ENCODE measurements at regions not wholly inside any gene's neighbourhood (a gene's known extent, or its start where the extent isn't known, plus 50 kb on each side); places are given as distances from the start of the nearest gene placed in this dataset.

GRCh38 chr2:76572981-76573380 lies 862.3 kb upstream of the GCFC2 start:
- no peak for DNase-seq

- DNase-seq, result peak; percentile 31
Measured at GRCh38 chr2:76569819-76570218, 859.1 kb upstream of the GCFC2 start.

DNA sequence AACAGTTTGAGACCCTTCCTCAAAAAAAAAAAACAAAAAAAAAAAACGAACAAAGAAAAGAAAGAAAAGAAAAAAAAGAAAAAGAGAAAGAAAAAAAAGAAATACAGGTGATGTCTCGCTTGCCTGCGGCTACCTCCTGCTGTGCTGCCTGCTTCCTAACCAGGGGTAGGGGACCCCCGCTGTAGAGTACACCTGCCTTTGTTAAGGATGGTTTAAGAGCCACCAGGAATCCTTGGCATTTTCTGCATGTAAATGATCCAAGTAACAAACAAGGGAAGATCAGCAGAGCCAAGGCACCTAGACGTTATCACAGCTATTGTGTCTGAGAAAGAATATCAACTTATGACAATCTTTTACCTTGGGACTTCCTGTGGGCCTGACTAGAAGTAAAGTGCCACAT lies 856.8 kb upstream of the GCFC2 start:
- no peak for DNase-seq

DNA sequence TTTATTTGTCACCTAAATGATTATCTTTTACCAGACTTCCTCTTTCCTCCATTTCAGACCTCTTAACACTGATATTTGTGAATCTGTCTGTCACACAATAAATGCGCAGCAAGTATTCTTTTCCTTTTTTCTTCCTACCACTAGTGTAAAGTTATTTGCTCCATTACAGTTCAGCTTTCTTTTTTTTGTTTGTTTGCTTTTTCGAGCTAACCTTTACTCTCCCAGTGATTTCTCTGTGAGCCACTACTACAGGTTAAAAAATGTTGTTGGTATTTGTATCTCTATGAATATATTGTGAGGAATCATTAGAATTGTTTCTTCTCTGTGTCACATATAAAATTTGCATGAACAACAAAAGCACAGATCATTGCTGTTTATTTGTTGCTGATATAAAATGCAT lies 854.0 kb upstream of the GCFC2 start:
- no peak for DNase-seq

DNA sequence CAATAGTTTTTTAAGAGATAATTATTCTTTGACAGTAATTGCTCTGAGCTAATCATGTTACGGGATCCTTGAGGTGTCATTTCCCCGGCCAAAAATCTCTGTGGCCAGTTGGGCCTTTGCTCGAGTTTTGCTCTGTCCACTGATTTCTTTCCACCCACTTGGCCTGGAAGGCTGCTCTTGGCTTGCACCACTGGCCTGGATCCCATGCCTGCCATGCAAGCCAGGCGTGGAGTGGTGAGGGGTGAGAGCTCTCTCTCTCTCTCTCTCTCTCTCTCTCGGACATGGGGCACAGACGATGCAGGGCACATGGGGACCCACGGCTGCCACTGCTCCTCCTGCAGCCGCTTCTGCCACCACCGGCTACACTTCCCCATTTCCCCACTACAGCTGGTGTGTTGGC lies 853.0 kb upstream of the GCFC2 start:
- no peak for DNase-seq

GRCh38 chr2:76558157-76558556 lies 847.4 kb upstream of the GCFC2 start:
- DNase-seq, result no peak

DNA sequence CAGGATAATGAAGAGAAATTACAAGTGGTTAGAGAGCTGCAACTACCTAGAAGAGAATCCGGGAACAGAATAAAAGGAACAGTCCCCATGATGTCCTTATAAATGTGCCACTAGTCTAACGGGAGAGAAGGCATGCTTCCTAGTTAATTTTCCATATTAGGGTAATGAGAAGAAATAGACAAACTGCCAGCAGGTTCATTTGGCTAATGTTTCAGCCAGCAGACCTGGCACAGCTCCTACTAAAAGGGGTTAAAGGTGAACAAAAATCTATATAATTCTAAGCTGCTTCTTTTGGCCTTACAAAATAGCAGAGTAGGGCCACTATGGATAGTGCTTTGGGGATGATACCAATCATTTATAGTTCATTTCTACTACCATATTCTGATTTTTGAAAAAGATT lies 845.3 kb upstream of the GCFC2 start:
- DNase-seq, result no peak

DNA sequence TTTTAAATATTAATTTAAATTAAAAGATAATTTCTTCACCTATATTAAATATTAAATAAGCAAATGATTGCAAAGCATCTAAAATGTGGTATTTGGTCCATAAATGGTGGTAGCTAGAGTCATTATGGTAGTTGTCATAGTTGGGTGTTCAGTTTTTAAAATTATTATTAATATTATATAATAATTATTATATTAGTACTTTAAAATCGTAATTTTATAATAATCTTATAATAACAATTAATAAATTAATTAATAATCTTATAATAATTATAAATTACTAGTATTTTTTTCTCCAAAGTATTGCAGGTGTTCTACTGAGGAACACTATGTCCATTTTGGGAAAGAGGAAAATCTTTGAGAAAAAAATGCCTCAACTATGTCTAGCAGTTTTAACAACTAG lies 835.5 kb upstream of the GCFC2 start:
- no peak for DNase-seq

GRCh38 chr2:76544901-76545300 lies 834.2 kb upstream of the GCFC2 start:
- no peak for DNase-seq

DNA sequence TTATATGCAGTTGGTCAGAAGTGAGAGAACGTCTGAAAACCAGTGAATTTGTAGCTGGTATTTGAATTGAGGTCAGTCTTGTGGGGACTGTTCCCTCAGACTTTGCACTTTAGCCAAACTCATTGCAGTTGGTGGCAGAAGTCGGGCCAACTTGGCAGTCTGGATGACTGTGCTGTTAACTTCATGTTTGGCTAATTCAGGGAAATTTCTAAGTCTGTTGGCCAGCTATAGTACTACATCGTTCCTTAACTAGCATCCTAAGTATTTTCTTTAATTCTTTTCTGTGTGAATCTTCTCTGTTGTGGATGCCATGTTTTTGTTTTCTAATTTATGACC lies 806.8 kb upstream of the GCFC2 start:
- DNase-seq, result no peak

- DNase-seq, result no peak
Measured at GRCh38 chr2:76516861-76517573, 806.3 kb upstream of the GCFC2 start.

DNA sequence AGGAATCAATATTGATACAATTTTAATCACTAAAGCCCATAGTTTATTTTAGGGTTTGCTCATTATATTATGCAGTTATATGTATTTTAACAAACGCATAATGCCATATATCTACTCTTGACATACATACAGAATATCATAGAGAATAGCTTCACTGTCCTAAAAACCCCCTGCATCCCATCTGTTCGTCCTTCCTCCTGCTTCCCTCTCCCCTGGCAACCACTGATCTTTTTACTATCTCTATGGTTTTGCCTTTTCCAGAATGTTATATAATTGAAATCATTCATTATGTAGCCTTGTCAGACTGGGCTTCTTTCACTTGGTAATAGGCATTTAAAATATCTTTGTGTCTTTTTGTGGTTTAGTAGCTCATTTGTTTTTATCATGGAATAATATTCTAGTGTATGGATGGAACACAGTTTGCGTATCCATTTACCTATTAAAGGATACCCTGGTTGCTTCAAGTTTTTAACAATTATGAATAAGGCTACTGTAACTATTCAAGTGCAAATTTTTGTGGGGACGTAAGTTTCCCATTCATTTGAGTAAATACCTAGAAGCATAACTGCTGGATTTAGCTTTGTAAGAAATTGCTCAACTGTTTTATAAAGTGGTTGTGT lies 801.6 kb upstream of the GCFC2 start:
- no peak for DNase-seq

- no peak for DNase-seq
Measured at GRCh38 chr2:76506538-76506937, 795.8 kb upstream of the GCFC2 start.

DNA sequence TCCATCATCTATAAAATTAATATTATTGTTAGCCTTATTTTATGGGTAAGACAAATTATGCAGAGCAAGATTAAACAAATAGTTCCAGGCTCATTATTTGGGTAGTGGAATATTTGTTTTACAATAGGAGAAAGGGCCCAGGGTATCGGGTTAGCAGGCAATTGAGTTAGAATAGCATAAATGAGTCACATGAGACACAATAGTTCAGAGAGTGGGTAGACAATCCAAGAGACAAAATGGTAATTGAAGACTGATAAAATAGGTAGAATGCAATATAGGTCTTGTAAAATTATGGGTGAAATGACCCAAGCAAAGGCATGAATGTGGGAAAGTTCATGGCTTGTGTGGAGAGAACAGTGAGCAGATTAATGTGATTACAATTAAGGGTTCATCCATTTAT lies 790.9 kb upstream of the GCFC2 start:
- DNase-seq, result no peak

- no peak for DNase-seq
Measured at GRCh38 chr2:76498360-76498759, 787.6 kb upstream of the GCFC2 start.

DNA sequence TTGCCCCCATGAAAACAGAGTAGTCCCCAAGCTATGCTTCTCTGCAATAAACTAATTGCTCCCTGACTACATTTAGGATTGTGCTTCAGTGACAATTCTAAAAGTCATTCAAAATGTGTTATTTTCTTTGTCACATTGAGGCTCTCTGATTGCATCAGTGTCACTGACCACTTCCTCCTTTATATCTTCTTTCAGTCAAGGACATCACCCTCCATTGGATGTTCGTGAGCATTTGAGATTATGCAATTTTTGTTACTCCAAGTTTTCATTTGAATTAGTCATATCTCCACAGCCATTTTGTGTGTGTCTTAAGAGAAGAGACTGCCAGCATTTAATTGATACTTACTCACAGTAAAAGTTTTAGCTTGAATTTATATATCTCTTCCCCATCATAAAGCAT lies 780.8 kb upstream of the GCFC2 start:
- no peak for DNase-seq

DNA sequence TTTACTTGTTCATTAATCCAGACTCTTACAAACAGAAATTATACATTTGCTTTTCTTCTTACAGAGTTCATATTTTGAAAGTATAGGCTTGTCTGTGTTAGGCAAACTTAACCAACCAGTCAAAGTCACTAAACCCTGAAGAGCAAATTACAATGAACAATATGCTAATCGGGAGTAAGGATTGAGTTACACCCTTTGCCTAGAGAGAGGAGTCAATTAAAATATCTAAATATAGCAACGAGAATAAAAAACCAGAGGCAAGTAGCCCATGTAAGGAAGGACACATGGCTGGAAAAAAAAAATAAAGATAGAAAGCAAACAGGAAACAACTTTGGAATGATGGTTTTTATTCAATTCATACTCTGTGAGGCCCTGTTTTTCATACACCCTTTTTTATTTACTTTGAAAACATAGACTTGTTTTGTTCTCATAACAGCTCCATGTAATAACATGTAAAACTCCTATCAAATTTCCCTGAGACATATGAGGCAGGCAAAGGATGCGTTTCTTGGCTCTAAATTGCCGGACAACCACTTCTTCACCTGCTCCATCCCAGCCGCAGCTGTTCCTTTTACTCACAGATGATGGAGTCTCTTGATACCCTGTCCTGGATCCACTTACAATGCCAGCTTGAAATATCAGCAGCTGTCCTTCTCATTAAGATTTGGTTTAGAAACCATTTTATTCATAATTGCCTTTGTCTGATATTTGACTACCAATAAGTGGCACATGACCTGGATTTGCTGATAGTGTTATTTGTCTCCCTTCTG lies 767.7 kb upstream of the GCFC2 start:
- peak; percentile 45 for DNase-seq

DNA sequence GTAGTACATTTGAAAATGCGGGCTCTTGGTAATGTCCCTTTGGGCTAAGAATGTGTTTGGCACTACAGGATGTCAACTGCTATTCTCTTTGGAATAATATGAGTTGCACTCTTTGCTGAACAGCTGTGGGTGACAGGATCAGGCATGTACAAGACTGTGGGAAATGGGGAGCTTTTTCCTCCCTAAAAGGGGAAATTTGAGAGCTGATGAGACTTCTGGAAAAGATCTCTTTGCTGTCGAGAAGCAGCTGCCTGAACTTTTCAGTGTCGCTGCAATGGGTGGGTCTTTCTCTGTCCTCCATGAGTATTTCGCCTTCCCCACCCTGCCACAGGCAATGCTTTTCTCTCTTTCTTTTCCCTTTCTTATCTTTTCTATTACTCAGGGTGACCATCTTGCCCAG lies 762.2 kb upstream of the GCFC2 start:
- DNase-seq, result no peak

- no peak for DNase-seq
Measured at GRCh38 chr2:76469066-76469465, 758.4 kb upstream of the GCFC2 start.

GRCh38 chr2:76467326-76467725 lies 756.6 kb upstream of the GCFC2 start:
- DNase-seq, result no peak

GRCh38 chr2:76464310-76464709 lies 753.6 kb upstream of the GCFC2 start:
- no peak for DNase-seq

GRCh38 chr2:76461431-76461830 lies 750.7 kb upstream of the GCFC2 start:
- DNase-seq, result no peak

DNA sequence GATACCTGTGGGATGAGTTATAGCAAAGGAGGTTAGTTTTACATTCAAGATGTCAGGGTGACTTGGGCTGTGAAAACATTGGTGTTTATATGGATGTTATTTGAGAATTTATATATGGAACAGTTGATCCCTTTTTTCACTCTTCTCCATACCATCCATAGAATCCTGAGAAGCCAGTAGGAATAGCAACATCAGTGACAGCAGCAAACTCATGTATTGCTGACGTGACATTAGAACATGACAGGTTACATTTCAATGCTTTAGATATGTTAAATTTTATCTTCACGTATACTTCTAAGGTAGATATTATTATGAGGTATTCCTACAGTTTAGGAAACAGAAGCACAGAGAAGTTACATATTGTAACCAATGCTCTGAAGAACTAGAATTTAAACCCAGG lies 745.2 kb upstream of the GCFC2 start:
- DNase-seq, result no peak

DNA sequence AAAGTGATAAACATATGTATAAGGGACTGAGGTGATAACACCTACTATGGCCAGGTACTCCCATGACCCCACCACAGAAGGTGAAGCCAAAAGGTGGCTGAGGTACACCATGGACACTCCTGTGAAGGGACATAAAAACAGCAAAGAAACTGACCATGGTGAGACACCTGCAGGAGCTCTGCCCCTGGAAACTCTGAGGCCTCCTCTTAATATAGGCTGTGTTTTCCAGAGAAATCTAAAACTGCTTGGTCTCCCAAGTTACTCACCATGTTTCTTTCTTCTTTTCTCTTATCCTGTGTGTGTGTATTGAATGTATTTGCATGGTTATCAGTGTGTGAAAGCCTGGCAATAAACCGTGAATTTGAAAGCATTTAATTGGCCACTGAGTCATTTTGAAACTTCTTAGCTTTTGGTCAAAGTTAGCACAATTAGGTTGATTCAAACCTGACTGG lies 739.3 kb upstream of the GCFC2 start:
- DNase-seq, result no peak
